GM23338 (cell line): ENCODE measurements at regions not wholly inside any gene's neighbourhood (a gene's known extent, or its start where the extent isn't known, plus 50 kb on each side); places are given as distances from the start of the nearest gene placed in this dataset.

Experiments
- ATAC-seq: fragments of 200-7000 bp; cut with Tn5 transposase; 3 replicates; pipeline ENCODE4 v1.9.1; 2020
- DNase-seq: peaks from one replicate; pipeline ENCODE4 v3.0.0-alpha.2; 2015; ENCODE audit warnings: low spot score
- H2AFZ ChIP-seq: fragments of 200-600 bp; sonication (generic); 2 replicates; pipeline ENCODE4 v1.8.0; 2016; ENCODE audit warnings: antibody characterized with exemption, mild to moderate bottlenecking, moderate library complexity
- H3F3A ChIP-seq: fragments of 200-600 bp; sonication (generic); replicated peaks from 2 replicates; pipeline ENCODE4 v1.8.0; 2017; ENCODE audit warnings: antibody characterized with exemption, mixed run types, low read depth
- H3K27ac ChIP-seq: fragments of 200-600 bp; sonication (generic); 2 replicates; pipeline ENCODE4 v1.6.1; 2016; ENCODE audit warnings: low read depth
- H3K27me3 ChIP-seq: fragments of 200-600 bp; sonication (generic); 2 replicates; pipeline ENCODE4 v1.8.0; 2016; ENCODE audit warnings: mild to moderate bottlenecking, mixed run types, moderate library complexity; ENCODE audit not compliant: insufficient read depth
- H3K36me3 ChIP-seq: fragments of 200-600 bp; sonication (generic); 2 replicates; pipeline ENCODE4 v1.8.0; 2016; ENCODE audit warnings: mild to moderate bottlenecking; ENCODE audit not compliant: insufficient read depth
- H3K4me1 ChIP-seq: fragments of 200-600 bp; sonication (generic); 2 replicates; pipeline ENCODE4 v1.8.0; 2016; ENCODE audit warnings: mild to moderate bottlenecking, moderate library complexity; ENCODE audit not compliant: insufficient read depth
- H3K4me2 ChIP-seq: fragments of 200-600 bp; sonication (generic); 2 replicates; pipeline ENCODE4 v1.7.1; 2017; ENCODE audit warnings: mixed run types
- H3K4me3 ChIP-seq: fragments of 200-600 bp; sonication (generic); 2 replicates; pipeline ENCODE4 v1.6.1; 2016; ENCODE audit warnings: mixed run types
- H3K79me2 ChIP-seq: fragments of 200-600 bp; sonication (generic); replicated peaks from 2 replicates; pipeline ENCODE4 v1.8.0; 2017; ENCODE audit warnings: mild to moderate bottlenecking; ENCODE audit not compliant: insufficient read depth
- H3K9me2 ChIP-seq: fragments of 200-600 bp; sonication (generic); 2 replicates; pipeline ENCODE4 v1.8.0; 2017; ENCODE audit not compliant: insufficient read depth
- H4K20me1 ChIP-seq: fragments of 200-600 bp; sonication (generic); replicated peaks from 2 replicates; pipeline ENCODE4 v1.8.0; 2017; ENCODE audit warnings: mild to moderate bottlenecking; ENCODE audit not compliant: insufficient read depth
- H3K27ac Mint-ChIP-seq: 2 replicates; pipeline ENCODE4 v1.8.0; 2020; ENCODE audit warnings: inconsistent platforms, mild to moderate bottlenecking, moderate library complexity, mixed read lengths
- H3K27me3 Mint-ChIP-seq: 3 replicates; pipeline ENCODE4 v1.8.0; 2022; ENCODE audit warnings: low read depth, mild to moderate bottlenecking, moderate library complexity, mixed read lengths, inconsistent platforms; ENCODE audit not compliant: insufficient read depth, poor library complexity
- H3K36me3 Mint-ChIP-seq: 3 replicates; pipeline ENCODE4 v1.8.0; 2021; ENCODE audit warnings: low read depth, mild to moderate bottlenecking, inconsistent platforms, moderate library complexity, mixed read lengths
- H3K4me1 Mint-ChIP-seq: 3 replicates; pipeline ENCODE4 v1.8.0; 2020; ENCODE audit warnings: mild to moderate bottlenecking, inconsistent platforms, mixed read lengths
- H3K4me3 Mint-ChIP-seq: 3 replicates; pipeline ENCODE4 v1.8.0; 2021; ENCODE audit warnings: moderate library complexity, mild to moderate bottlenecking, inconsistent platforms, mixed read lengths
- H3K9me3 Mint-ChIP-seq: 3 replicates; pipeline ENCODE4 v1.8.0; 2020; ENCODE audit warnings: moderate library complexity, mild to moderate bottlenecking, inconsistent platforms, mixed read lengths
- CREB1 ChIP-seq: fragments of 250-450 bp; sonication (Bioruptor Pico); IDR thresholded peaks from 2 replicates; pipeline ENCODE4 v1.5.0; 2020; ENCODE audit warnings: low read depth, mild to moderate bottlenecking, moderate library complexity
- EZH2 ChIP-seq: fragments of 200-600 bp; sonication (generic); IDR thresholded peaks from one replicate; pipeline ENCODE4 v1.8.0; 2017; ENCODE audit warnings: antibody characterized with exemption, mild to moderate bottlenecking, low read depth; ENCODE audit not compliant: unreplicated experiment
- EZH2phosphoT487 ChIP-seq: fragments of 200-600 bp; sonication (generic); IDR thresholded peaks from one replicate; pipeline ENCODE4 v1.8.1; 2018; ENCODE audit warnings: antibody characterized with exemption; ENCODE audit not compliant: unreplicated experiment
- JUNB ChIP-seq: IDR thresholded peaks from one replicate; pipeline ENCODE4 v1.6.1; 2016; ENCODE audit warnings: antibody characterized with exemption; ENCODE audit not compliant: unreplicated experiment
- NANOG ChIP-seq: IDR thresholded peaks from 2 replicates; pipeline ENCODE4 v1.6.1; 2016; ENCODE audit warnings: antibody characterized with exemption, borderline replicate concordance
- STAT1 ChIP-seq: IDR thresholded peaks from one replicate; pipeline ENCODE4 v1.6.1; 2016; ENCODE audit warnings: antibody characterized with exemption; ENCODE audit not compliant: unreplicated experiment
- ZNF114 ChIP-seq: fragments of 250-450 bp; sonication (Bioruptor Pico); IDR thresholded peaks from 2 replicates; pipeline ENCODE4 v1.5.0; 2020; ENCODE audit warnings: mild to moderate bottlenecking, moderate library complexity
- ZNF331 ChIP-seq: fragments of 250-450 bp; sonication (Bioruptor Pico); IDR thresholded peaks from 2 replicates; pipeline ENCODE4 v1.5.0; 2020; ENCODE audit warnings: low read depth, mild to moderate bottlenecking, moderate library complexity
- TF ChIP-seq, protein P1 (sequence below), 2 experiments: fragments of 200-600 bp in 1 of 2; sonication (generic) in 1 of 2; conservative IDR thresholded peaks; 2 replicates each; pipeline versions ENCODE4 v1.5.1 to v1.6.1; 2016 to 2017; ENCODE audit warnings: antibody characterized with exemption in 2 of 2, low read depth in 2 of 2, mild to moderate bottlenecking in 2 of 2, moderate library complexity in 1 of 2
- TF ChIP-seq, protein P2 (sequence below): fragments of 250-450 bp; sonication (Bioruptor Pico); IDR thresholded peaks from 2 replicates; pipeline ENCODE4 v1.5.0; 2020; ENCODE audit warnings: mild to moderate bottlenecking, moderate library complexity
- TF ChIP-seq, protein P3 (sequence below): IDR thresholded peaks from 2 replicates; pipeline ENCODE4 v1.6.1; 2016; ENCODE audit warnings: antibody characterized with exemption
- TF ChIP-seq, protein P4 (sequence below): IDR thresholded peaks from one replicate; pipeline ENCODE4 v1.6.1; 2018; ENCODE audit warnings: antibody characterized with exemption; ENCODE audit not compliant: unreplicated experiment

DNA sequence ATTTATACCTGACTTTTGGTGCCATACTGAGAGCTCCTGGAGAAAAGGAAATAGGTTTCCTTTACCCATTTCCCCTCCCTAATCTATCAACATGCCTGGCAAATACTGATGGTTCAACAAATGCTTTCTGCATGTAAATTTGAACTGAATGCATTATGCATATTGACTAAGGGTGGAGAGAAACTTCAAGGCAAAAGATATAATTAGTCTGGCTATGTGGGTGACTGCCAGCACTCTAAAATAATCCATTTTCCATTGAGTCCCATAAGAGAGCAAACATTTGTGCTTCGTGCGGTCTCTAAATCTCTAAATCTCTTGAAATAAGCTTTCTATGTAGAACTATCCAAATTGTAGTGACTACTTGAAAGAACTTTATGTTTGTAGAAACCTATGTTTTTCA is 451.3 kb upstream of the LMCD1 start:
- Mint-ChIP-seq H3K4me3 (no peak overlapping the region), H3K27me3 (peaks cover 6% of the 10 kb centered on the region), H3K4me1 (peaks cover 9% of the 10 kb centered on the region; the same call in 2 of the 3 replicates), H3K9me3 (no peaks in the 10 kb centered on the region), H3K36me3 (peaks cover 4% of the 10 kb centered on the region; the same call in 1 of the 3 replicates), H3K27ac (no peak overlapping the region)
- Histone ChIP-seq H3K9me2 (peaks cover 6% of the 10 kb centered on the region), H3F3A (no peaks in the 10 kb centered on the region), H3K4me2 (no peak overlapping the region), H2AFZ (no peak overlapping the region), H3K4me3 (no peak overlapping the region), H3K79me2 (no peaks in the 10 kb centered on the region), H3K27me3 (no peaks in the 10 kb centered on the region), H4K20me1 (no peaks in the 10 kb centered on the region), H3K27ac (no peak overlapping the region), H3K36me3 (no peaks in the 10 kb centered on the region), H3K4me1 (no peaks in the 10 kb centered on the region; the same call in 1 of the 2 replicates)
- DNase-seq: no peak
- ATAC-seq: no peak
- TF ChIP-seq CREB1 (CRISPR knock-in tag) (no peak), NANOG (no peak), EZH2 (no peak), EZH2phosphoT487 (no peak), STAT1 (no peak), ZNF114 (CRISPR knock-in tag) (no peak), JUNB (no peak), ZNF331 (CRISPR knock-in tag) (no peak)
- TF ChIP-seq, protein P1, sequence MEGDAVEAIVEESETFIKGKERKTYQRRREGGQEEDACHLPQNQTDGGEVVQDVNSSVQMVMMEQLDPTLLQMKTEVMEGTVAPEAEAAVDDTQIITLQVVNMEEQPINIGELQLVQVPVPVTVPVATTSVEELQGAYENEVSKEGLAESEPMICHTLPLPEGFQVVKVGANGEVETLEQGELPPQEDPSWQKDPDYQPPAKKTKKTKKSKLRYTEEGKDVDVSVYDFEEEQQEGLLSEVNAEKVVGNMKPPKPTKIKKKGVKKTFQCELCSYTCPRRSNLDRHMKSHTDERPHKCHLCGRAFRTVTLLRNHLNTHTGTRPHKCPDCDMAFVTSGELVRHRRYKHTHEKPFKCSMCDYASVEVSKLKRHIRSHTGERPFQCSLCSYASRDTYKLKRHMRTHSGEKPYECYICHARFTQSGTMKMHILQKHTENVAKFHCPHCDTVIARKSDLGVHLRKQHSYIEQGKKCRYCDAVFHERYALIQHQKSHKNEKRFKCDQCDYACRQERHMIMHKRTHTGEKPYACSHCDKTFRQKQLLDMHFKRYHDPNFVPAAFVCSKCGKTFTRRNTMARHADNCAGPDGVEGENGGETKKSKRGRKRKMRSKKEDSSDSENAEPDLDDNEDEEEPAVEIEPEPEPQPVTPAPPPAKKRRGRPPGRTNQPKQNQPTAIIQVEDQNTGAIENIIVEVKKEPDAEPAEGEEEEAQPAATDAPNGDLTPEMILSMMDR (conservative IDR thresholded peaks at IDR 0.05; ENCODE audit: low read depth in 2 of 2): no peak
- TF ChIP-seq, protein P2, sequence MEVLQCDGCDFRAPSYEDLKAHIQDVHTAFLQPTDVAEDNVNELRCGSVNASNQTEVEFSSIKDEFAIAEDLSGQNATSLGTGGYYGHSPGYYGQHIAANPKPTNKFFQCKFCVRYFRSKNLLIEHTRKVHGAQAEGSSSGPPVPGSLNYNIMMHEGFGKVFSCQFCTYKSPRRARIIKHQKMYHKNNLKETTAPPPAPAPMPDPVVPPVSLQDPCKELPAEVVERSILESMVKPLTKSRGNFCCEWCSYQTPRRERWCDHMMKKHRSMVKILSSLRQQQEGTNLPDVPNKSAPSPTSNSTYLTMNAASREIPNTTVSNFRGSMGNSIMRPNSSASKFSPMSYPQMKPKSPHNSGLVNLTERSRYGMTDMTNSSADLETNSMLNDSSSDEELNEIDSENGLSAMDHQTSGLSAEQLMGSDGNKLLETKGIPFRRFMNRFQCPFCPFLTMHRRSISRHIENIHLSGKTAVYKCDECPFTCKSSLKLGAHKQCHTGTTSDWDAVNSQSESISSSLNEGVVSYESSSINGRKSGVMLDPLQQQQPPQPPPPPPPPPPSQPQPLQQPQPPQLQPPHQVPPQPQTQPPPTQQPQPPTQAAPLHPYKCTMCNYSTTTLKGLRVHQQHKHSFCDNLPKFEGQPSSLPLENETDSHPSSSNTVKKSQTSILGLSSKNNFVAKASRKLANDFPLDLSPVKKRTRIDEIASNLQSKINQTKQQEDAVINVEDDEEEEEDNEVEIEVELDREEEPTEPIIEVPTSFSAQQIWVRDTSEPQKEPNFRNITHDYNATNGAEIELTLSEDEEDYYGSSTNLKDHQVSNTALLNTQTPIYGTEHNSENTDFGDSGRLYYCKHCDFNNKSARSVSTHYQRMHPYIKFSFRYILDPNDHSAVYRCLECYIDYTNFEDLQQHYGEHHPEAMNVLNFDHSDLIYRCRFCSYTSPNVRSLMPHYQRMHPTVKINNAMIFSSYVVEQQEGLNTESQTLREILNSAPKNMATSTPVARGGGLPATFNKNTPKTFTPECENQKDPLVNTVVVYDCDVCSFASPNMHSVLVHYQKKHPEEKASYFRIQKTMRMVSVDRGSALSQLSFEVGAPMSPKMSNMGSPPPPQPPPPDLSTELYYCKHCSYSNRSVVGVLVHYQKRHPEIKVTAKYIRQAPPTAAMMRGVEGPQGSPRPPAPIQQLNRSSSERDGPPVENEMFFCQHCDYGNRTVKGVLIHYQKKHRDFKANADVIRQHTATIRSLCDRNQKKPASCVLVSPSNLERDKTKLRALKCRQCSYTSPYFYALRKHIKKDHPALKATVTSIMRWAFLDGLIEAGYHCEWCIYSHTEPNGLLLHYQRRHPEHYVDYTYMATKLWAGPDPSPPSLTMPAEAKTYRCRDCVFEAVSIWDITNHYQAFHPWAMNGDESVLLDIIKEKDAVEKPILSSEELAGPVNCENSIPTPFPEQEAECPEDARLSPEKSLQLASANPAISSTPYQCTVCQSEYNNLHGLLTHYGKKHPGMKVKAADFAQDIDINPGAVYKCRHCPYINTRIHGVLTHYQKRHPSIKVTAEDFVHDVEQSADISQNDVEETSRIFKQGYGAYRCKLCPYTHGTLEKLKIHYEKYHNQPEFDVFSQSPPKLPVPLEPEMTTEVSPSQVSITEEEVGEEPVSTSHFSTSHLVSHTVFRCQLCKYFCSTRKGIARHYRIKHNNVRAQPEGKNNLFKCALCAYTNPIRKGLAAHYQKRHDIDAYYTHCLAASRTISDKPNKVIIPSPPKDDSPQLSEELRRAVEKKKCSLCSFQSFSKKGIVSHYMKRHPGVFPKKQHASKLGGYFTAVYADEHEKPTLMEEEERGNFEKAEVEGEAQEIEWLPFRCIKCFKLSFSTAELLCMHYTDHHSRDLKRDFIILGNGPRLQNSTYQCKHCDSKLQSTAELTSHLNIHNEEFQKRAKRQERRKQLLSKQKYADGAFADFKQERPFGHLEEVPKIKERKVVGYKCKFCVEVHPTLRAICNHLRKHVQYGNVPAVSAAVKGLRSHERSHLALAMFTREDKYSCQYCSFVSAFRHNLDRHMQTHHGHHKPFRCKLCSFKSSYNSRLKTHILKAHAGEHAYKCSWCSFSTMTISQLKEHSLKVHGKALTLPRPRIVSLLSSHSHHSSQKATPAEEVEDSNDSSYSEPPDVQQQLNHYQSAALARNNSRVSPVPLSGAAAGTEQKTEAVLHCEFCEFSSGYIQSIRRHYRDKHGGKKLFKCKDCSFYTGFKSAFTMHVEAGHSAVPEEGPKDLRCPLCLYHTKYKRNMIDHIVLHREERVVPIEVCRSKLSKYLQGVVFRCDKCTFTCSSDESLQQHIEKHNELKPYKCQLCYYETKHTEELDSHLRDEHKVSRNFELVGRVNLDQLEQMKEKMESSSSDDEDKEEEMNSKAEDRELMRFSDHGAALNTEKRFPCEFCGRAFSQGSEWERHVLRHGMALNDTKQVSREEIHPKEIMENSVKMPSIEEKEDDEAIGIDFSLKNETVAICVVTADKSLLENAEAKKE (CRISPR knock-in tag): no peak
- TF ChIP-seq, protein P3, sequence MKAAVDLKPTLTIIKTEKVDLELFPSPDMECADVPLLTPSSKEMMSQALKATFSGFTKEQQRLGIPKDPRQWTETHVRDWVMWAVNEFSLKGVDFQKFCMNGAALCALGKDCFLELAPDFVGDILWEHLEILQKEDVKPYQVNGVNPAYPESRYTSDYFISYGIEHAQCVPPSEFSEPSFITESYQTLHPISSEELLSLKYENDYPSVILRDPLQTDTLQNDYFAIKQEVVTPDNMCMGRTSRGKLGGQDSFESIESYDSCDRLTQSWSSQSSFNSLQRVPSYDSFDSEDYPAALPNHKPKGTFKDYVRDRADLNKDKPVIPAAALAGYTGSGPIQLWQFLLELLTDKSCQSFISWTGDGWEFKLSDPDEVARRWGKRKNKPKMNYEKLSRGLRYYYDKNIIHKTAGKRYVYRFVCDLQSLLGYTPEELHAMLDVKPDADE: no peak
- TF ChIP-seq, protein P4, sequence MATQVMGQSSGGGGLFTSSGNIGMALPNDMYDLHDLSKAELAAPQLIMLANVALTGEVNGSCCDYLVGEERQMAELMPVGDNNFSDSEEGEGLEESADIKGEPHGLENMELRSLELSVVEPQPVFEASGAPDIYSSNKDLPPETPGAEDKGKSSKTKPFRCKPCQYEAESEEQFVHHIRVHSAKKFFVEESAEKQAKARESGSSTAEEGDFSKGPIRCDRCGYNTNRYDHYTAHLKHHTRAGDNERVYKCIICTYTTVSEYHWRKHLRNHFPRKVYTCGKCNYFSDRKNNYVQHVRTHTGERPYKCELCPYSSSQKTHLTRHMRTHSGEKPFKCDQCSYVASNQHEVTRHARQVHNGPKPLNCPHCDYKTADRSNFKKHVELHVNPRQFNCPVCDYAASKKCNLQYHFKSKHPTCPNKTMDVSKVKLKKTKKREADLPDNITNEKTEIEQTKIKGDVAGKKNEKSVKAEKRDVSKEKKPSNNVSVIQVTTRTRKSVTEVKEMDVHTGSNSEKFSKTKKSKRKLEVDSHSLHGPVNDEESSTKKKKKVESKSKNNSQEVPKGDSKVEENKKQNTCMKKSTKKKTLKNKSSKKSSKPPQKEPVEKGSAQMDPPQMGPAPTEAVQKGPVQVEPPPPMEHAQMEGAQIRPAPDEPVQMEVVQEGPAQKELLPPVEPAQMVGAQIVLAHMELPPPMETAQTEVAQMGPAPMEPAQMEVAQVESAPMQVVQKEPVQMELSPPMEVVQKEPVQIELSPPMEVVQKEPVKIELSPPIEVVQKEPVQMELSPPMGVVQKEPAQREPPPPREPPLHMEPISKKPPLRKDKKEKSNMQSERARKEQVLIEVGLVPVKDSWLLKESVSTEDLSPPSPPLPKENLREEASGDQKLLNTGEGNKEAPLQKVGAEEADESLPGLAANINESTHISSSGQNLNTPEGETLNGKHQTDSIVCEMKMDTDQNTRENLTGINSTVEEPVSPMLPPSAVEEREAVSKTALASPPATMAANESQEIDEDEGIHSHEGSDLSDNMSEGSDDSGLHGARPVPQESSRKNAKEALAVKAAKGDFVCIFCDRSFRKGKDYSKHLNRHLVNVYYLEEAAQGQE: no peak
